Activated CD8-positive, alpha-beta T cell treated with anti-CD3 and anti-CD28 coated beads, Interleukin-2, amount 10 ng/mL, durations not matched to agents 7 days and 5 days (primary cell): ENCODE measurements at regions not wholly inside any gene's neighbourhood (a gene's known extent, or its start where the extent isn't known, plus 50 kb on each side); places are given as distances from the start of the nearest gene placed in this dataset.
A peak's percentile ranks its signal among the peaks of the same experiment; 100 is the strongest.

Experiments
- ATAC-seq: fragments of 150-1000 bp; cut with Tn5 transposase; one replicate; pipeline ENCODE4 v1.10.0; 2021; ENCODE audit warnings: moderate library complexity
- CTCF ChIA-PET: fragments of 350-600 bp; sonication (Branson Sonifier 250); formaldehyde crosslinking; loops from one replicate; lab custom pipeline; 2021; ENCODE audit warnings: antibody characterized with exemption; lab: Charles Lee
- POLR2A ChIA-PET: fragments of 350-600 bp; sonication (Branson Sonifier 250); formaldehyde crosslinking; loops from one replicate; lab custom pipeline; 2021; ENCODE audit warnings: antibody characterized with exemption; lab: Charles Lee
- DNase-seq: peaks from one replicate; pipeline ENCODE4 v3.0.0-alpha.2; 2020
- H3K27ac Mint-ChIP-seq: one replicate; pipeline ENCODE4 v1.8.0; 2021; ENCODE audit warnings: mild to moderate bottlenecking, mixed read lengths
- H3K27me3 Mint-ChIP-seq: one replicate; pipeline ENCODE4 v1.8.0; 2021; ENCODE audit warnings: low read depth, mixed read lengths
- H3K36me3 Mint-ChIP-seq: one replicate; pipeline ENCODE4 v1.8.0; 2021; ENCODE audit warnings: low read depth, mixed read lengths
- H3K4me1 Mint-ChIP-seq: one replicate; pipeline ENCODE4 v1.8.0; 2021; ENCODE audit warnings: low read depth, mixed read lengths
- H3K4me3 Mint-ChIP-seq: one replicate; pipeline ENCODE4 v1.8.0; 2021; ENCODE audit warnings: mild to moderate bottlenecking, mixed read lengths
- H3K9me3 Mint-ChIP-seq: one replicate; pipeline ENCODE4 v1.8.0; 2022; ENCODE audit warnings: mixed read lengths; ENCODE audit not compliant: insufficient read depth

- Mint-ChIP-seq H3K9me3 (no peaks in the 10 kb centered on the region), H3K27me3 (peaks cover 5% of the 10 kb centered on the region), H3K4me1 (peaks cover 2% of the 10 kb centered on the region), H3K36me3 (no peaks in the 10 kb centered on the region), H3K4me3 (no peak overlapping the region), H3K27ac (no peak overlapping the region)
- ATAC-seq (no peak), DNase-seq (no peak)
- CTCF ChIA-PET = interaction anchor here (1.3 kb wide), 1 partner anchor 25 kb away, joined by 3 read pairs; no protein-coding TSS in a partner anchor
- POLR2A ChIA-PET = no interaction called here
These were observed 85.2 kb downstream of the MDH1 start for GRCh38 chr2:63673865-63674533.

DNA sequence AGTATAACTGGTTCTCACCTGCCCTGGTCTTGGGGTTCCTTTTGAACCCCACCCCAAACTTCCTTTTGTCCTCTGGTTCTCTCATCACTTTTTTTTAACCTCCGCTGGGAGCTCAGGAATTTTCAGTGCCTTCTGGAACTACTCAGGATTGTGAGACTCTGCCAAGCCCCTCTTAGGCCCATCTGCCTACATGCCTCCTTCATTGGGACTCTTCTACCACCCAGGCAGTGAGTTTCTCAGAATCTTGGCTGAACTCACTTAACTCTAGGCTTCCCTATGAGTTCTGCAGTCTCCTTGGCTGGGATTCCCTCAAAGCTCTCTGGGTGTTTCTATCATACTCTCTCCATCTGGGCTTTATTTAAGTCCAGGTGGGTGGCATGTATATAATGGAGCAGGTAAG lies 86.3 kb downstream of the MDH1 start:
- POLR2A ChIA-PET = no interaction called here
- Mint-ChIP-seq H3K4me1 (peaks cover 2% of the 10 kb centered on the region), H3K27me3 (peaks cover 4% of the 10 kb centered on the region), H3K4me3 (no peak overlapping the region), H3K9me3 (no peaks in the 10 kb centered on the region), H3K36me3 (no peaks in the 10 kb centered on the region), H3K27ac (no peak overlapping the region)
- ATAC-seq = no peak
- CTCF ChIA-PET = interaction anchor here (1.3 kb wide), 1 partner anchor 24 kb away, joined by 3 read pairs; no protein-coding TSS in a partner anchor
- no peak for DNase-seq

DNA sequence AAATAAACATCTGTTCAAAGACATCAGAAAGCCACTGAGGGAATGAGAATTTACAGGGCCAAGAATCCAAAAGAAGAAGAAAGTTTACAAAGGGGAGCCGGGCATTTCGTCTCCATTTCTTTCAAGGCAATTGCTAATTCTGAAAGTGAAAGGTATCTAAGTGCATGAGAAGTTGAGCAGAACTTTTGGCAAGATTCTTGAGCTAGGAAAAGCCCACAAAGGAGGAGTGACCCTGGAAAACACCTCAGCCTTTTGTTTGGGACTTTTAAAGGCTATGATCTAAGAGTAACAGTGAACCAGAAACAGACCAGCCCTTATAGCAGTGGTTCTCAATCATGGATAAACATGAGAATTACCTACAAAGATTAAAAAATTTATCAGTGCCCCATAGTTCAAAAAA lies 87.4 kb downstream of the MDH1 start:
- Mint-ChIP-seq H3K27ac (no peak overlapping the region), H3K9me3 (no peaks in the 10 kb centered on the region), H3K4me1 (peaks cover 2% of the 10 kb centered on the region), H3K36me3 (no peaks in the 10 kb centered on the region), H3K27me3 (peaks cover 4% of the 10 kb centered on the region), H3K4me3 (no peak overlapping the region)
- no peak for ATAC-seq
- POLR2A ChIA-PET = no interaction called here
- no peak for DNase-seq
- CTCF ChIA-PET = no interaction called here

DNA sequence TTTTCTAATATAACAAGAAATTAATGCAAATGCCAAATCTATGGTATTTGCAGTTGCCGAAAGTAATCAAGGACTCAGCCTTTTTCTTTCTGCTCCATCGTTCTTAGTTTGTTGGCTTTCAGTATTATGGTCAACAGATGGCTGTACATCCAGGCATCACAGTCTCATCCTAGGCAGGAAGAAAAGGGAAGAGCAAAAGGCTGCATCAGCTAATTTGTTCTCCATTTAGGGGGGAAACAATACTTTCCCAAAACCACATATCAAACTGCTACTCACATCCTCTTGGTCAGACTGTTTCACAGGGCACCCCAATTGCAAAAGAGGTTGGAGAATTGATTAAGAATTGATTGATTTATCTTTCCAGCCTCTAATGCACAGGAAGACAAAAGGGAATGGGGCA lies 89.3 kb downstream of the MDH1 start:
- H3K27me3 Mint-ChIP-seq = peaks cover 4% of the 10 kb centered on the region
- no peaks in the 10 kb centered on the region for H3K36me3 Mint-ChIP-seq
- CTCF ChIA-PET = no interaction called here
- ATAC-seq (no peak), DNase-seq (no peak)
- H3K9me3 Mint-ChIP-seq = no peaks in the 10 kb centered on the region
- POLR2A ChIA-PET = no interaction called here
- peaks cover 2% of the 10 kb centered on the region for H3K4me1 Mint-ChIP-seq
- H3K4me3 Mint-ChIP-seq = no peak overlapping the region
- no peak overlapping the region for H3K27ac Mint-ChIP-seq

- Mint-ChIP-seq H3K4me1 (peaks cover 2% of the 10 kb centered on the region), H3K27ac (no peak overlapping the region), H3K4me3 (no peak overlapping the region), H3K27me3 (no peaks in the 10 kb centered on the region), H3K36me3 (no peaks in the 10 kb centered on the region), H3K9me3 (no peaks in the 10 kb centered on the region)
- no peak for DNase-seq
- no peak for ATAC-seq
- ChIA-PET CTCF (no interaction called here), POLR2A (no interaction called here)
These were observed 89.8 kb downstream of the MDH1 start for GRCh38 chr2:63678551-63678950.

DNA sequence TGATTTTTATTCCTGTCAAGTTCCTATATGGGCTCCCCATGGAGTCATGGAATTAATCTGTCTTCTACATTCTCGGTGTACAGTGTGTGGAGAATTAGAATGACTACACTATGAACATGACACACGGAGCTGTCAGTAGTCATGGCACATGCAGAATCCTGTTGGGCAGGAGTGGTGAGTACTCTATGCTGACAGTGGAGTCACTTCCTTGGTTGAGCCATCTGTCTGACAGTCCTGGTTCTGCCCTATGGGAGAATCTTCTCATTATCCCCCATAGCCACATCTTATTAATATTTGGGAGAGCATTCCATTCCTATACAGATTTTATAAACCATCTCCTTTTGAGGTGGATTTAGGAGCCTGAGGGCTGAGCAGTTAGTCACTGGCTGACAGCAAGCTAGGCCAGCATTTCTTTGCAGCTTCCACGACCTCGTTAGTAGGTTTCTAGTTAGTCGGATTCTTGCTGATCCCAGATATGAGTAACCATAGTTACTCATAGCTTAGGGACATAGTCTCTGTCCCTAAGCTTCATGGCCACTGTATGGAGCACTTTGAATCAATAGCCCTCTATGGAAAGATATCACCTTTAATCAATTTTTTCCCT lies 90.6 kb downstream of the MDH1 start:
- Mint-ChIP-seq H3K4me1 (peaks cover 2% of the 10 kb centered on the region), H3K36me3 (no peaks in the 10 kb centered on the region), H3K9me3 (no peaks in the 10 kb centered on the region), H3K27me3 (no peaks in the 10 kb centered on the region), H3K4me3 (no peak overlapping the region), H3K27ac (no peak overlapping the region)
- ATAC-seq = no peak
- POLR2A ChIA-PET = no interaction called here
- DNase-seq = no peak
- CTCF ChIA-PET = no interaction called here

DNA sequence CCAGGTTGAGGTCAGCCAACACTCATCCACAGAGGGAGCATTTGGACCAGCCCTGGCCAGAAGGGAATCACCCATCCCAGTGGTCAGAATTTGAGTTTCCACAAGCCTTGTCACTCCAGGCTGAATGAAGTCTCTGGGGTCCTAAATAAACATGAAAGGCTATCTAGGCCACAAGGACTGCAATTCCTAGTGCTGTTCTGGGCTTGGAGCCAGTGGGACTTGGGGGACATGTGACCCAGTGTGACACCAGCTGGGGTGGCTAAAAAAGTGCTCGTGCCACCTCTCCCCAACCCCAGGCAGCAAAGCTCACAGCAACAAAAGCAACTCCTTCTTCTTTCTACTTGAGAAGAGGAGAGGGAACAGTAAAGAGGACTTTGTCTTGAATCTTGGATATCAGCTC lies 91.7 kb downstream of the MDH1 start:
- Mint-ChIP-seq H3K9me3 (no peaks in the 10 kb centered on the region), H3K36me3 (no peaks in the 10 kb centered on the region), H3K27ac (no peak overlapping the region), H3K4me3 (no peak overlapping the region), H3K27me3 (peaks cover 5% of the 10 kb centered on the region), H3K4me1 (peaks cover 2% of the 10 kb centered on the region)
- POLR2A ChIA-PET = no interaction called here
- DNase-seq = no peak
- CTCF ChIA-PET = no interaction called here
- ATAC-seq = no peak

GRCh38 chr2:63681896-63682295 lies 93.1 kb downstream of the MDH1 start:
- ATAC-seq (no peak), DNase-seq (no peak)
- Mint-ChIP-seq H3K4me1 (no peaks in the 10 kb centered on the region), H3K36me3 (no peaks in the 10 kb centered on the region), H3K27ac (no peak overlapping the region), H3K4me3 (no peak overlapping the region), H3K9me3 (no peaks in the 10 kb centered on the region), H3K27me3 (peaks cover 12% of the 10 kb centered on the region)
- ChIA-PET CTCF (interaction anchor here (1.0 kb wide), 1 partner anchor 216 kb away, joined by 3 read pairs; no protein-coding TSS in a partner anchor), POLR2A (no interaction called here)

DNA sequence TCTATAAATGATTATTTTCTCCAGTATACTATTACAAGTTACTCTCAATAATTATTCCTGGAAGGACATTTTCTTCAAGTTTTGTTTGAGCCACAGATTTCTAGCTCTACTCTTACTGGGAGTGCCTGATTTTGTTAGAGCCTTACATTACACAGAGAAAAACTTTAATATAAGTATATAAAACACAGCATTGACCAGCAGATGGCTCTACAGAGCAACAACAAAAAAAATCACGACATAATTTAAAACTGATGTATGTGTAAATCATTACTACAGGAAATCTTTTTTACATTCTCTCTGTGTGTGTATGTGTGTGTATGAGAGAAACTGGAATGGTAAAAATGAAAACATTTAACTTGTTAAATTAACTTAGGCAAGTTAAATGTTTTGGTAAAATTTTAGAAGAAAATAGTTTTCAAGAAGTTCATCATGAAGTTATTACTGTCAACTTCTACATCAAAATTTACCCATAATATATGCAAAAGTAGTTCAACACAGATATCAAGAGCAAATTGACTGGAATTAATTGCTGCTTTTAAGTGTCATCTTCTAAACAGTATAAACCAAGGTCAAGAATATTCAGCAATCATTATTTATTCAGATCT lies 103.3 kb downstream of the MDH1 start:
- ATAC-seq = no peak
- CTCF ChIA-PET = interaction anchor here (0.8 to 3.3 kb wide), 3 partner anchors 165 to 172 kb away, joined by 3 to 33 read pairs (median 4); no protein-coding TSS in a partner anchor
- POLR2A ChIA-PET = no interaction called here
- Mint-ChIP-seq H3K9me3 (no peaks in the 10 kb centered on the region), H3K27ac (no peak overlapping the region), H3K36me3 (no peaks in the 10 kb centered on the region), H3K27me3 (peaks cover 3% of the 10 kb centered on the region), H3K4me1 (no peaks in the 10 kb centered on the region), H3K4me3 (no peak overlapping the region)
- peak; percentile 43 for DNase-seq

DNA sequence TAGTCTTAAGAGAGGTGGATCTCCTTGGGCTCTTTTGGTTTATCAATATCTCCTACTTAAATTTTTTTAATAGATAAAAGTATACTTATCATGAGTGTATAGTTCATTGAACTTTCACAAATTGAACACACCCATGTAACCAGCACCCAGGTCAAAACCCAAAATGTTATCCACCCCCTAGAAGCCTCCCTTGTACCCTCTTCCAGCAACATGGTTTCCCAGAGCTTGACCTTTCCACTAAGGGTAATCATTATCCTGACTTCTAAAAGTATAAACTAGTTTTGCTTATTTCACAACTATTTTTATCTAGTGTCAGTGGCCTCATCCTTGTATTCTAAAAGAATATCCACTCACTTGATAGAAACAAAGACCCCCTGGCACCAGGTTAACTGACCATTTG lies 106.8 kb downstream of the MDH1 start:
- H3K27ac Mint-ChIP-seq = no peak overlapping the region
- no peaks in the 10 kb centered on the region for H3K4me1 Mint-ChIP-seq
- POLR2A ChIA-PET = no interaction called here

DNA sequence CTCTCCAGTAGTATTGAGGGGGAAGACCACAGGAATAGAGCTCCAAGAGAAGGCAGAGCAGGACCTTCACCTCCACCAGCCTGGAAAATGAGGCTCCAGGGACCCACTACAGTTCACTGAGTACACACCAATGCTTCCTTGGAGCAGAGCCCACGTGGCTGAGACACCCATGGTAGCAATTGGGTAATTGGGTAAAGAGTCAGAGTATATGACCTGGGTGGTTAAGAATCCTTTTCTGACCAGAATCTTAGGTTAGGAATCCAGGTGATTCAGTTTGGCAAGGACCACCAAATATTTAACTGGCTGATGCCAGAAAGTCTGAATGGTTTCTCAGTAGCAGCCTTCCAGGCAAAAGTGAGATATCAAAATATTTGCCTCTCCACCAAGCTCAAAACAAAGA lies 107.7 kb downstream of the MDH1 start:
- ChIA-PET CTCF (interaction anchor here (1.7 kb wide), 1 partner anchor 165 kb away, joined by 5 read pairs; no protein-coding TSS in a partner anchor), POLR2A (no interaction called here)
- H3K4me3 Mint-ChIP-seq = no peak overlapping the region
- peaks cover 4% of the 10 kb centered on the region for H3K27me3 Mint-ChIP-seq
- no peaks in the 10 kb centered on the region for H3K9me3 Mint-ChIP-seq
- DNase-seq (no peak), ATAC-seq (no peak)
- H3K27ac Mint-ChIP-seq = no peak overlapping the region
- no peaks in the 10 kb centered on the region for H3K36me3 Mint-ChIP-seq
- H3K4me1 Mint-ChIP-seq = no peaks in the 10 kb centered on the region

More for the DNA sequence above, 106.8 kb downstream of the MDH1 start:
- Mint-ChIP-seq H3K4me3 (no peak overlapping the region), H3K36me3 (no peaks in the 10 kb centered on the region), H3K9me3 (no peaks in the 10 kb centered on the region), H3K27me3 (peaks cover 4% of the 10 kb centered on the region)
- CTCF ChIA-PET = interaction anchor here (1.7 kb wide), 1 partner anchor 166 kb away, joined by 5 read pairs; no protein-coding TSS in a partner anchor
- no peak for ATAC-seq
- no peak for DNase-seq

GRCh38 chr2:63697160-63697559 lies 108.4 kb downstream of the MDH1 start:
- ChIA-PET POLR2A (no interaction called here), CTCF (interaction anchor here (3.3 kb wide), 1 partner anchor 144 kb away, joined by 10 read pairs; the partner anchor contains the start of gene UGP2)
- Mint-ChIP-seq H3K4me3 (no peak overlapping the region), H3K9me3 (no peaks in the 10 kb centered on the region), H3K27me3 (peaks cover 4% of the 10 kb centered on the region), H3K36me3 (no peaks in the 10 kb centered on the region), H3K27ac (no peak overlapping the region), H3K4me1 (no peaks in the 10 kb centered on the region)
- DNase-seq (no peak), ATAC-seq (no peak)
